ENCODE measurements at regions not wholly inside any gene's neighbourhood (a gene's known extent, or its start where the extent isn't known, plus 50 kb on each side); places are given as distances from the start of the nearest gene placed in this dataset.

DNA sequence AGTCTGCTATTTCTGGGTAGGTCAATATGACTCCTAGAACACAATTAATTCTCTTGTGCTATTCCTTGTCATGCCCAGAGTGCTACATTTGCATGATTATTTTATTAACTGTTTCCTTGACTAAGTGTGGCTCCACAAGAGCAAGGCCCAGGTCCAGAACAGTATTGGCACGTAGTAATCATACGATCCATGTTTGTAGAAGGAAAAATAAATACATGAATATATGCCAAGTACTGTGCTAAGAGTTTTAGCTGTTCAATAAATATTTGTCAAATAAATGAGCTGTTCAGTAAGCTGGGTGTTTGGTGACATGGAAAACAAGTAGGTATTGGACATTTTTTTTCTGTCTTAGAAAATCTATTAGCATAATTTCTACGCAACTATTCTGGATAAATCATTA lies 995.9 kb downstream of the MAT2B start:
- no peak for TF ChIP-seq EZH2phosphoT487 (IDR thresholded peaks at IDR 0.05; ENCODE audit: borderline replicate concordance, low read depth, low read length)
- TF ChIP-seq, protein P1, sequence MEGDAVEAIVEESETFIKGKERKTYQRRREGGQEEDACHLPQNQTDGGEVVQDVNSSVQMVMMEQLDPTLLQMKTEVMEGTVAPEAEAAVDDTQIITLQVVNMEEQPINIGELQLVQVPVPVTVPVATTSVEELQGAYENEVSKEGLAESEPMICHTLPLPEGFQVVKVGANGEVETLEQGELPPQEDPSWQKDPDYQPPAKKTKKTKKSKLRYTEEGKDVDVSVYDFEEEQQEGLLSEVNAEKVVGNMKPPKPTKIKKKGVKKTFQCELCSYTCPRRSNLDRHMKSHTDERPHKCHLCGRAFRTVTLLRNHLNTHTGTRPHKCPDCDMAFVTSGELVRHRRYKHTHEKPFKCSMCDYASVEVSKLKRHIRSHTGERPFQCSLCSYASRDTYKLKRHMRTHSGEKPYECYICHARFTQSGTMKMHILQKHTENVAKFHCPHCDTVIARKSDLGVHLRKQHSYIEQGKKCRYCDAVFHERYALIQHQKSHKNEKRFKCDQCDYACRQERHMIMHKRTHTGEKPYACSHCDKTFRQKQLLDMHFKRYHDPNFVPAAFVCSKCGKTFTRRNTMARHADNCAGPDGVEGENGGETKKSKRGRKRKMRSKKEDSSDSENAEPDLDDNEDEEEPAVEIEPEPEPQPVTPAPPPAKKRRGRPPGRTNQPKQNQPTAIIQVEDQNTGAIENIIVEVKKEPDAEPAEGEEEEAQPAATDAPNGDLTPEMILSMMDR (conservative IDR thresholded peaks at IDR 0.05; ENCODE audit: low read length), result no peak
